HG02943 (cell line): ENCODE measurements at regions not wholly inside any gene's neighbourhood (a gene's known extent, or its start where the extent isn't known, plus 50 kb on each side); places are given as distances from the start of the nearest gene placed in this dataset.

ENCODE experiments used
- ATAC-seq: cut with Tn5 transposase; IDR thresholded peaks from one replicate; pipeline ENCODE4 v1.9.1; 2021; ENCODE audit warnings: mild to moderate bottlenecking, low read depth, moderate library complexity; ENCODE audit not compliant: unreplicated experiment

- ATAC-seq = no peak
These were observed 111.4 kb downstream of the PLEKHG1 start for GRCh38 chr6:150711061-150711460.

GRCh38 chr6:150711584-150712504 is 112.2 kb downstream of the PLEKHG1 start:
- no peak for ATAC-seq

- ATAC-seq = no peak
These were observed 113.0 kb downstream of the PLEKHG1 start for GRCh38 chr6:150712505-150713252.

- ATAC-seq = no peak
These were observed 113.8 kb downstream of the PLEKHG1 start for GRCh38 chr6:150713487-150713886.

- no peak for ATAC-seq
These were observed 114.2 kb downstream of the PLEKHG1 start for GRCh38 chr6:150713931-150714330.

GRCh38 chr6:150715133-150715532 is 115.4 kb downstream of the PLEKHG1 start:
- ATAC-seq = no peak

GRCh38 chr6:150717419-150717818 is 117.7 kb downstream of the PLEKHG1 start:
- no peak for ATAC-seq

GRCh38 chr6:150719099-150719766 is 119.5 kb downstream of the PLEKHG1 start:
- no peak for ATAC-seq

GRCh38 chr6:150719831-150720230 is 120.1 kb downstream of the PLEKHG1 start:
- ATAC-seq = no peak

- peak; percentile 91 for ATAC-seq
These were observed 121.1 kb downstream of the PLEKHG1 start for GRCh38 chr6:150720774-150721233.

GRCh38 chr6:150721418-150722266 is 122.0 kb downstream of the PLEKHG1 start:
- no peak for ATAC-seq

- ATAC-seq = no peak
These were observed 123.1 kb downstream of the PLEKHG1 start for GRCh38 chr6:150722614-150723344.

- ATAC-seq = no peak
These were observed 123.6 kb downstream of the PLEKHG1 start for GRCh38 chr6:150723345-150723658.

- ATAC-seq = no peak
These were observed 124.2 kb downstream of the PLEKHG1 start for GRCh38 chr6:150723857-150724256.

GRCh38 chr6:150725795-150726194 is 126.1 kb downstream of the PLEKHG1 start:
- no peak for ATAC-seq

- ATAC-seq = no peak
These were observed 129.6 kb downstream of the PLEKHG1 start for GRCh38 chr6:150729188-150729748.

- ATAC-seq = no peak
These were observed 131.2 kb downstream of the PLEKHG1 start for GRCh38 chr6:150730801-150731457.

- no peak for ATAC-seq
These were observed 132.6 kb upstream of the MTHFD1L start for GRCh38 chr6:150732765-150733539.
